Keratinocyte (primary cell): ENCODE measurements at regions not wholly inside any gene's neighbourhood (a gene's known extent, or its start where the extent isn't known, plus 50 kb on each side); places are given as distances from the start of the nearest gene placed in this dataset.

ENCODE experiments used
- DNase-seq: peaks from one replicate; pipeline ENCODE4 v3.0.0-alpha.2; 2011; ENCODE audit warnings: low read depth, missing footprints, low spot score
- FAIRE-seq: peaks from 2 replicates; lab custom pipeline; 2011; peaks lifted over from hg19 to GRCh38; lab: Jason Lieb, UNC
- H2AFZ ChIP-seq: 2 replicates; pipeline ENCODE4 v1.6.0; 2012; ENCODE audit warnings: low read length, control low read depth, inconsistent platforms; ENCODE audit not compliant: control insufficient read depth
- H3K27ac ChIP-seq: 2 replicates; pipeline ENCODE4 v1.5.1; 2011; ENCODE audit warnings: low read length; ENCODE audit not compliant: control insufficient read depth, insufficient read depth
- H3K27me3 ChIP-seq: 3 replicates; pipeline ENCODE4 v1.6.0; 2011; ENCODE audit warnings: low read length; ENCODE audit not compliant: control insufficient read depth, insufficient read depth; ENCODE audit errors: extremely low read depth
- H3K36me3 ChIP-seq, 2 experiments: 2 replicates in 1 of 2; 3 replicates in 1 of 2; pipeline ENCODE4 v1.5.1; 2011; ENCODE audit warnings: low read length in 2 of 2, mild to moderate bottlenecking in 1 of 2; ENCODE audit not compliant: control insufficient read depth in 2 of 2, insufficient read depth in 2 of 2; ENCODE audit errors: extremely low read depth in 1 of 2
- H3K4me1 ChIP-seq: 3 replicates; pipeline ENCODE4 v1.5.1; 2011; ENCODE audit warnings: low read length; ENCODE audit not compliant: control insufficient read depth, insufficient read depth; ENCODE audit errors: extremely low read depth
- H3K4me2 ChIP-seq: 3 replicates; pipeline ENCODE4 v1.6.0; 2011; ENCODE audit warnings: low read depth, low read length; ENCODE audit not compliant: control insufficient read depth, insufficient read depth; ENCODE audit errors: extremely low read depth
- H3K4me3 ChIP-seq, 3 experiments: fragments of 200-600 bp in 1 of 3; sonication (generic) in 1 of 3; 2 replicates in 2 of 3; 3 replicates in 1 of 3; pipeline ENCODE4 v1.5.1; 2011 to 2016; ENCODE audit warnings: low read length in 3 of 3, mild to moderate bottlenecking in 3 of 3, control low read depth in 2 of 3, inconsistent platforms in 1 of 3, low read depth in 1 of 3, mixed read lengths in 1 of 3, mixed run types in 1 of 3, moderate library complexity in 1 of 3; ENCODE audit not compliant: control insufficient read depth in 2 of 3, insufficient read depth in 2 of 3; ENCODE audit errors: extremely low read depth in 1 of 3
- H3K79me2 ChIP-seq: 2 replicates; pipeline ENCODE4 v1.6.0; 2012; ENCODE audit warnings: low read length; ENCODE audit not compliant: control insufficient read depth, insufficient read depth
- H3K9ac ChIP-seq: 3 replicates; pipeline ENCODE4 v1.6.0; 2011; ENCODE audit warnings: low read length; ENCODE audit not compliant: control insufficient read depth, insufficient read depth; ENCODE audit errors: extremely low read depth
- H3K9me1 ChIP-seq: 3 replicates; pipeline ENCODE4 v1.6.0; 2011; ENCODE audit warnings: low read length; ENCODE audit not compliant: control insufficient read depth, insufficient read depth; ENCODE audit errors: extremely low read depth
- H3K9me3 ChIP-seq: 2 replicates; pipeline ENCODE4 v1.5.1; 2012; ENCODE audit warnings: low read depth, low read length; ENCODE audit not compliant: control insufficient read depth
- H4K20me1 ChIP-seq: 3 replicates; pipeline ENCODE4 v1.6.0; 2011; ENCODE audit warnings: low read length; ENCODE audit not compliant: control insufficient read depth, insufficient read depth; ENCODE audit errors: extremely low read depth
- EZH2 ChIP-seq: IDR thresholded peaks from one replicate; pipeline ENCODE4 v1.6.1; 2012; ENCODE audit warnings: inconsistent platforms, mild to moderate bottlenecking, low read length, moderate library complexity
- dilution Hi-C: fragments of 300-500 bp; cut with MboI; formaldehyde crosslinking; loops from one replicate; pipeline ENCODE4 v1.7.0; 2020; ENCODE audit warnings: low sequenced_read_pairs; ENCODE audit not compliant: extremely low pct_ligation_motif_present
- TF ChIP-seq, protein P1 (sequence below), 3 experiments: IDR thresholded peaks in 1 of 3; conservative IDR thresholded peaks in 1 of 3; optimal IDR thresholded peaks in 1 of 3; 2 replicates in 2 of 3; 3 replicates in 1 of 3; pipeline versions ENCODE3 to v1.5.1; 2011; ENCODE audit warnings: low read length in 3 of 3, mild to moderate bottlenecking in 3 of 3, moderate library complexity in 2 of 3, control low read depth in 1 of 3, inconsistent platforms in 1 of 3; ENCODE audit not compliant: insufficient read depth in 2 of 3; ENCODE audit errors: extremely low read depth in 1 of 3

DNA sequence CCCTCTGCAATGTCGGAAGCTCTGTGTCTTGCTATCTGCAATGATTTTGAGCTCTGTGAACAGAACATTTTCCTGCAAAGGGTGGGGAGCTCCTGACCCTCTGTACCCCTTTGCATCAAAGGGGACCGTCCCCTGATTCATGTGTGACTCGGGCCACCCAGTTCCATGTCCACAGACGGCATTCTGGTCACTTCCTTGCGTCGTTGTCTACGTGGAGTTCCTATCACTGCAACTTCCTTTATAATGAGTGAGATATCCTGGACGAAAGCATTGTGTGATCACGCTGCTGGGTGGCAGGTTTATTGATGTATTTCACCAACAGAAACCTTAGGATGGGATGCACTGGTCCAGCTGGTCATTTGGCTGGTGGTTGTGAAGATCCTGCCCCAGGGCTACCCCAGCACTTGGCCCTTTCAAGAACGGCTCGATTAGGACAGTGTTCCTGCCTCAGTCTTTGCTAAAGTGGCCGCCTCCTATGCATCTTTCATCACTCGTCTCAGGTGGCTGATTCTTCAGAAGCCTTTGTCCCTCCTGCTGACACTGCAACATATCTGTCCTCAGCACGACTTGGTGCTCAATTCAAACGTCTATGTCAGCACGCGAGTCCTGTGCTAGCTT is 202.7 kb downstream of the ACKR3 start:
- no peaks in the 10 kb centered on the region for H3K9me3 ChIP-seq
- no peak overlapping the region for H3K4me2 ChIP-seq
- no peak overlapping the region for H3K4me3 ChIP-seq
- no peak overlapping the region for H2AFZ ChIP-seq
- no peaks in the 10 kb centered on the region for H3K9me1 ChIP-seq
- H3K27ac ChIP-seq: no peak overlapping the region
- no peaks in the 10 kb centered on the region for H3K36me3 ChIP-seq
- no peaks in the 10 kb centered on the region for H4K20me1 ChIP-seq
- DNase-seq: no peak
- H3K4me1 ChIP-seq: peaks cover 37% of the 10 kb centered on the region
- FAIRE-seq: no peak
- dilution Hi-C loops: no loop called here
- H3K27me3 ChIP-seq: no peaks in the 10 kb centered on the region
- no peak for TF ChIP-seq EZH2
- TF ChIP-seq, protein P1, sequence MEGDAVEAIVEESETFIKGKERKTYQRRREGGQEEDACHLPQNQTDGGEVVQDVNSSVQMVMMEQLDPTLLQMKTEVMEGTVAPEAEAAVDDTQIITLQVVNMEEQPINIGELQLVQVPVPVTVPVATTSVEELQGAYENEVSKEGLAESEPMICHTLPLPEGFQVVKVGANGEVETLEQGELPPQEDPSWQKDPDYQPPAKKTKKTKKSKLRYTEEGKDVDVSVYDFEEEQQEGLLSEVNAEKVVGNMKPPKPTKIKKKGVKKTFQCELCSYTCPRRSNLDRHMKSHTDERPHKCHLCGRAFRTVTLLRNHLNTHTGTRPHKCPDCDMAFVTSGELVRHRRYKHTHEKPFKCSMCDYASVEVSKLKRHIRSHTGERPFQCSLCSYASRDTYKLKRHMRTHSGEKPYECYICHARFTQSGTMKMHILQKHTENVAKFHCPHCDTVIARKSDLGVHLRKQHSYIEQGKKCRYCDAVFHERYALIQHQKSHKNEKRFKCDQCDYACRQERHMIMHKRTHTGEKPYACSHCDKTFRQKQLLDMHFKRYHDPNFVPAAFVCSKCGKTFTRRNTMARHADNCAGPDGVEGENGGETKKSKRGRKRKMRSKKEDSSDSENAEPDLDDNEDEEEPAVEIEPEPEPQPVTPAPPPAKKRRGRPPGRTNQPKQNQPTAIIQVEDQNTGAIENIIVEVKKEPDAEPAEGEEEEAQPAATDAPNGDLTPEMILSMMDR (optimal IDR thresholded peaks at IDR 0.05 in 1 of 3, IDR thresholded peaks at IDR 0.05 in 1 of 3, conservative IDR thresholded peaks at IDR 0.05 in 1 of 3; ENCODE audit: extremely low read depth in 1 of 3, insufficient read depth in 2 of 3, low read length in 3 of 3): no peak
- H3K9ac ChIP-seq: no peak overlapping the region
- H3K79me2 ChIP-seq: no peaks in the 10 kb centered on the region

DNA sequence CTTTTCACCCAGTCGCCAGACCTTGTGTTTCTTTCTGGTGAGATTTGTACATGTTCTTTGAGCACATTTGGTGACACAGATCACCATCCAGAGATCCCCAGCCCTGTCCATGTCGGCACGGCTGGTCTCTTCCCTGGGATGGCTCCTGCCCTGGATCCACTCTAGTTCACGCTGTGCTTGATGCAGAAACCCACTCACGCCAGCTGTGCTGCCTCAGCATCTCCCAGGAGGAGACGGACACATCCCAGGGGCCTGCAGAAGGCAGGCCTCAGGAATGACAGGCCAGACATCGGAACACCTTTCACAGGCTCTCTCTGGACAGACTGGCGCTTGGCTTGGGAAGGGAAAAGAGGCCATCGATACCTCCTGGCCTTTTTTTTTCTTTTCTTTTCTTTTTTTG is 203.6 kb downstream of the ACKR3 start:
- Histone ChIP-seq H3K27me3 (no peaks in the 10 kb centered on the region), H3K79me2 (no peaks in the 10 kb centered on the region), H3K4me2 (no peak overlapping the region), H3K36me3 (no peaks in the 10 kb centered on the region), H4K20me1 (no peaks in the 10 kb centered on the region), H2AFZ (no peak overlapping the region), H3K4me3 (no peak overlapping the region), H3K9me3 (no peaks in the 10 kb centered on the region), H3K9me1 (no peaks in the 10 kb centered on the region), H3K4me1 (peaks cover 44% of the 10 kb centered on the region), H3K27ac (no peak overlapping the region), H3K9ac (no peak overlapping the region)
- TF ChIP-seq, protein P1 (optimal IDR thresholded peaks at IDR 0.05 in 1 of 3, IDR thresholded peaks at IDR 0.05 in 1 of 3, conservative IDR thresholded peaks at IDR 0.05 in 1 of 3; ENCODE audit: extremely low read depth in 1 of 3, insufficient read depth in 2 of 3, low read length in 3 of 3): no peak
- TF ChIP-seq EZH2: no peak
- FAIRE-seq (no peak), DNase-seq (no peak)
- dilution Hi-C loops: no loop called here
